22Rv1 (cell line): ENCODE measurements at regions not wholly inside any gene's neighbourhood (a gene's known extent, or its start where the extent isn't known, plus 50 kb on each side); places are given as distances from the start of the nearest gene placed in this dataset.

Experiments
- H3K27ac ChIP-seq: fragments of 450-650 bp; 2 replicates; pipeline ENCODE4 v1.5.1; 2017
- CTCF ChIP-seq: fragments of 450-650 bp; IDR thresholded peaks from 2 replicates; pipeline ENCODE4 v1.5.1; 2017; ENCODE audit warnings: mild to moderate bottlenecking
- ZFX ChIP-seq: fragments of 450-650 bp; IDR thresholded peaks from 2 replicates; pipeline ENCODE4 v1.6.1; 2017; ENCODE audit warnings: antibody characterized with exemption, borderline replicate concordance

DNA sequence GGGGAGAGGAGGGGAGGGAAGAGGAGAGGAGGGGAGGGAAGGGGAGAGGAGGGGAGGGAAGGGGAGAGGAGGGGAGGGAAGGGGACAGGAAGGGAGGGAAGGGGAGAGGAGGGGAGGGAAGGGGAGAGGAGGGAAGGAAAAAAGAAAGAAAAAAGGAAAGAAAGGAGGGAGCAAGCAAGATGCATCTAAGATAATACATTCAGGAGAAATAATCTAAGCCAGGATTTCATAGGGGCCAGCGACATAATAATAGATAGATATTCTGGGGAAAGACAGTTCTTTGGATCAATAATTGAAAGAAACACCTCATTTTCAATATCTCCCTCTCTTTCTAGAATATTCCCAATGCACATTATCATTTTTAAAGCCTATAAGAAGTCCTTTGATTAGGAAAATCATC, 328.9 kb upstream of the ID2 start:
- no peak overlapping the region for H3K27ac ChIP-seq
- TF ChIP-seq ZFX (no peak), CTCF (no peak)

DNA sequence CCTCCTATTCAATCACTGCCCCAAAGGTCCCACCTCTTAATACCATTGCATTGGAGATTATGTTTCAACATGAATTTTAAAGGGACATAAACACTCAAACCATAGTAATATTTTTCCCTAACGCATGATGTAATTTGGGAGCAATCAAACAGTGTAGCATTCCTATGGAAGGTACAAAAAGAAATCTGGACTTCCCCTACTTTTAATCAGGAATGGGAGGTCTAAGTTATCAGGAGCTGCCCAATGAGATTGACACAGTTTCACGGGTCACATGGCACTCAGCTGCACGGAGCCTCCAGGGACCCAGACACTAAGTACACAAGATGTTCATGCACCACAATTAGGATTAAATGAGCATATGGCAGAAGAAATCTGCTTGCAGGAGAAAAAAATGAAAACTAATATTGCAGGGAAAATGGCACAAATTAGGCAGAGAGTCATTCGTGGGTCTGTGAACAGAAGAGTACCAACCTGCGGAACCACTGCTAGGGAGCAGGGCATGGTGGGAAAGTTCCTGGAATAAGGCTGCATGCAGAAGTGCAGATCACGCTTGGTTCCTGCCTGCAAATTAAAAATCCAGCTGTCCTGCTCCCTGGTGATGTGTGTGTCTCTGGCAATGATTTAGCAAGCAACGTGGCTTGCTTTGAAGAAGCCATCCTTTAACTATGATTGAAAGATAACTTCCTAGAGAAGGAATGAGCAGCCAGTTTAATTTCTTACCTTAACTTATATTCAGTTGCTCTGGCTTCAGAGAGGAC, 326.6 kb upstream of the ID2 start:
- no peak overlapping the region for H3K27ac ChIP-seq

DNA sequence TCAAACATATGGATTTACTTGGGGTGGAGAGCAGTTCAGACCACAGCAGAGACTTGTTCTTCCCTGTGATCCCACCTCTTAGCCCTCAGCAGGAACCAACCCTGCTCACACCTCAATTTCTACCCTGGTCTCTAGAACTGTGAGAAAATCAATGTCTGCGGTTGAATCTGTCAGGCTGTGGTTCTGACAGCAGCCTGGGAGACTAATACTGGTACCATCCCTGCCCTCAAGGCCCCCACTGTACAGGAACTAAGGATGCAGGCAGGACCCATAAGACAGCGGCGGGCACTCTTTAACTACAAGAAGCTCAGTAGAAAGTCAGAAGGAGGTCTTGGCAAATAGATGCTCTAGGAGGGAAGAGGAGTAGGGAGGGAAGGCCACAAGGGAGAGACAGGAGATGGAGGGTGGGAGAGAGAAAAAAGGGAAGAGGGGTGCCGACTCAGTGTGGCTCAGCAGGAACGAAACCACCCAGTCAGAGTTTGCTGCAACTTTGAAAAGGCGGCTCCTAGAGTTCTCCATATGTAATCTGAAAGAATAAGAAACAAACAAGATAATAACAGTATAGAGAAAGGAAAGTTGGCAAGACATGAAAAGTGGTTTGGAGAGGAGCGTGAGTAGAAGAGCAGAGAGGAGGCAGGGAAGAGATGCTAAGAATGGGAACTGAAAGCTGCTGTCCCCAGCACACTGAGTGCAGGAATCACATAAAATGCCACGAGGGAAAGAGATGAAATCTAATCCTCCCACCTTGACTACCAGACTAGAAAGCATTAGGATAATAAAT, 323.9 kb upstream of the ID2 start:
- no peak overlapping the region for H3K27ac ChIP-seq
- TF ChIP-seq CTCF (no peak), ZFX (no peak)

More for the DNA sequence above, 326.6 kb upstream of the ID2 start:
- TF ChIP-seq ZFX, result no peak
- TF ChIP-seq CTCF, result no peak

DNA sequence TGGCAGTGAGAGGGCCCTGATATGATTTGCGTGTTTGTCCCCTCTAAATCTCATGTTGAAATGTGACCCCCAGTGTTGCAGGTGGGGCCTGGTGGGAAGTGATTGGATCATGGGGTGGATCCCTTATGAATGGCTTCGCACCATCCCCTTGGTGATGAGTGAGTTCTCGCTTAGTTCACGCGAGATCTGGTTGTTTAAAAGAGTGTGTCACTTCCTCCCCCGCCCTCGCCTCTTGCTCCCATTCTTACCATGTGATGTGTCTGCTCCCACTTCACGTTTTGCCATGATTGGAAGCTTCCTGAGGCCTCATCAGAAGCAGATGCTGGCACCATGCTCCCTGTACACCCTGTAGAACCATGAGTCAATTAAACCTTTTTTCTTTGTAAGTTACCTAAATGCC, 319.9 kb upstream of the ID2 start:
- H3K27ac ChIP-seq, result no peak overlapping the region

DNA sequence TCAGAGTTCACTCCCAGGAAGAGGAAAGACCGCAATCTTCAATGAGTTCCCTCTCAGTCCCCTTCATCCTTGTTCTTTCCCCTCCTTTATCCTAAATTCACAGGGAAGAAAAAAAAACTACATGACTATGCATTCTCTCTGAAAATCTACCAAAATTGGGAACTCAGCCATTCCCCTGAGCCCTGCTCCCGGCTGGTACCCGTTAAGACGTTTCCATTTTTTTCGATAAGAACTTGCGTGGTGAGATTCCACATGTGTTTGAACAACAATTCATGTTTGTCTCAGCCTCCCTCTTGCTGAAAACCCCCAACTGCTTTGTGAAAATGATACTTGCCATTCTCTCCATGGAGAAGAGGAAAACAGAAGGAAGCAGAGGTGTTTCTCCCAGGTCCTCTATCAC, 318.7 kb upstream of the ID2 start:
- no peak overlapping the region for H3K27ac ChIP-seq
- TF ChIP-seq CTCF, result no peak
- no peak for TF ChIP-seq ZFX

More for the DNA sequence above, 319.9 kb upstream of the ID2 start:
- TF ChIP-seq ZFX (no peak), CTCF (no peak)

- H3K27ac ChIP-seq, result no peak overlapping the region
- TF ChIP-seq CTCF, result no peak
- no peak for TF ChIP-seq ZFX
These were observed 317.2 kb upstream of the ID2 start for GRCh38 chr2:8364668-8365067.

DNA sequence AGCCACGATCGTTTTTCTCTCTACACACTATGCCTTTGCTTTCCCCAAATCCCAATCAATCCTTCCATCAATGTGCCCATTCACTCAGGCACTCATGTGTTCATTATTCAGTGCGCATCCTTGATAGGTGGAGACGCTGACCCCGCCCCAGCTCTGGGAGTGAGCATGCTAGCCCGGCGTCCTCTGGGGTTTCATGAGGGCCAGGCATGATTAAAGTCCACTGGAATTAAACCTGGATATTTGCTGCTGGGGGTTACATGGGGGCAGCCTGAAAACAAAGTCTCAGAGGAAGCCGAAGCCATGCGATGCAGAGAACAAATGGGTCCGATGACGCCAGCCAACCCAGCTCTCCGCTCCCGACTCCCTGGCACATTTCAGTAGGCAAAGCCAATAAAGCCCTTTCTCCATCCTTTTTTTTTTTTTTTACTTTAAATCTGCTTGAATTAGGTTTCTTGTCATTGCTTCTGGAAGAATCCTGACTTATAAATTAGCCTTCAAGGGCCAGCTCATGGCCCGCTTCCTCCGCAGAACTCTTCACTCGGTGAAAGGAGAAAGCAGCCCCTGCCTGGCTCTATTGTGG, 316.4 kb upstream of the ID2 start:
- TF ChIP-seq CTCF (no peak), ZFX (no peak)
- H3K27ac ChIP-seq, result no peak overlapping the region
